ENCODE measurements at regions not wholly inside any gene's neighbourhood (a gene's known extent, or its start where the extent isn't known, plus 50 kb on each side); places are given as distances from the start of the nearest gene placed in this dataset.
"Not testable (repeated sequence)": the region's sequence is repeated elsewhere in the genome, so short reads cannot be mapped to it uniquely, and the experiment has no call there.

GRCh38 chr11:127941554-127941953 lies 645.8 kb downstream of the ETS1 start:
- not testable (repeated sequence) for H2AFZ ChIP-seq; H3K36me3 Mint-ChIP-seq (ENCODE audit: low read depth); H4K20me1 ChIP-seq (replicated peaks; ENCODE audit: insufficient read depth); H3K27me3 ChIP-seq (ENCODE audit: insufficient read depth); H3K4me3 Mint-ChIP-seq; H3K27ac Mint-ChIP-seq; H3K4me1 Mint-ChIP-seq; ATAC-seq; H3K4me2 ChIP-seq; H3K27ac ChIP-seq (ENCODE audit: low read depth); H3K4me3 ChIP-seq; H3K9me2 ChIP-seq (ENCODE audit: insufficient read depth); H3F3A ChIP-seq (replicated peaks; ENCODE audit: low read depth); H3K9me3 Mint-ChIP-seq; H3K27me3 Mint-ChIP-seq (ENCODE audit: insufficient read depth, low read depth, poor library complexity); H3K36me3 ChIP-seq (ENCODE audit: insufficient read depth); DNase-seq (ENCODE audit: low spot score); H3K79me2 ChIP-seq (replicated peaks; ENCODE audit: insufficient read depth); H3K4me1 ChIP-seq (ENCODE audit: insufficient read depth)

DNA sequence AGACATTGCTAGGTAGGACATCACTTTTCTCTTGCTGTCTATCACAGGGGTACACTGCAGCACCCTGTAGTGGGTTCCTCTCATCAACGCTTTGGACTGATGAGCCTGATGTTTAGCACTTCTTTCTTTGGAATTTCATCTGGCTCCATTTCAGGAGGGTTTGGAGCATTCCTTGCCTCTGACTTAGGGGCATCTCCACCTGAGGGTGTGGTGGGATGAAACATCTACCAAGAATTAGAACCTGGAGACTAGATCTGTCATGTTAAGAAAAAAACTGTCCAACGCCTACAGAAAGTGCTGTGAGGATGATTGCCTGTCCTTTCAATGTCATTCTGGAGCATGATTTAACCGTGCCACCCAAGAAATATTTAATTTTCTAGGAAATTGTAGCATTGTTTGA lies 648.4 kb downstream of the ETS1 start:
- Histone ChIP-seq H4K20me1 (replicated peaks; ENCODE audit: insufficient read depth) (no peaks in the 10 kb centered on the region), H3K4me3 (no peak overlapping the region), H3K4me2 (no peak overlapping the region), H3K9me2 (ENCODE audit: insufficient read depth) (peaks cover 9% of the 10 kb centered on the region; the same call in 1 of the 2 replicates), H3K36me3 (ENCODE audit: insufficient read depth) (no peaks in the 10 kb centered on the region), H3K27ac (ENCODE audit: low read depth) (no peak overlapping the region), H2AFZ (no peak overlapping the region), H3F3A (replicated peaks; ENCODE audit: low read depth) (no peaks in the 10 kb centered on the region), H3K79me2 (replicated peaks; ENCODE audit: insufficient read depth) (no peaks in the 10 kb centered on the region), H3K4me1 (ENCODE audit: insufficient read depth) (no peaks in the 10 kb centered on the region), H3K27me3 (ENCODE audit: insufficient read depth) (no peaks in the 10 kb centered on the region)
- no peak overlapping the region for H3K4me3 Mint-ChIP-seq
- H3K36me3 Mint-ChIP-seq (ENCODE audit: low read depth): no peaks in the 10 kb centered on the region
- no peak overlapping the region for H3K27ac Mint-ChIP-seq
- DNase-seq (ENCODE audit: low spot score) (no peak), ATAC-seq (no peak)
- H3K9me3 Mint-ChIP-seq: no peaks in the 10 kb centered on the region; the same call in 1 of the 3 replicates
- H3K4me1 Mint-ChIP-seq: no peaks in the 10 kb centered on the region
- no peak for TF ChIP-seq NANOG (IDR thresholded peaks at IDR 0.05; ENCODE audit: borderline replicate concordance)
- TF ChIP-seq STAT1 (IDR thresholded peaks at IDR 0.05; ENCODE audit: unreplicated experiment): no peak
- H3K27me3 Mint-ChIP-seq (ENCODE audit: insufficient read depth, low read depth, poor library complexity): no peaks in the 10 kb centered on the region

DNA sequence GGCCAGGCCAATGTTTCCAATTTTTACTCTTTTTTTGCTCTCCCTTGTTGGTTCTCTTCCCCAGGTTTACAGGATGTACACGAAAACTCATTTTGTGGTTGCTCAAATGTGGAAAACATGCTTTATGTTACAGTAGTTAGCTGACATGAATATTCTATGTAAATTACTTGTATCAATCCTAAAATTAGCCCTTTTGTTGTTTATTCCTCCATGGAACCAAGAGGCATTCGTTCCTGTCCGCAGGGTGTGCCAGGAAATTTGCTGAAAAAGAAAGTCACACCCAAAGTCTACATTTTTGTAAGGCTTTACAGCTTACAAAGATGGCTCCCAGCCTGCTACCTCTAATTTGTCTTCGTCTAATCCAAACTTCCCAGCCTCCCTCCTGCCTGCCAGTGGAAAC lies 652.3 kb downstream of the ETS1 start:
- H3K4me2 ChIP-seq: no peak overlapping the region
- H3K4me3 ChIP-seq: no peak overlapping the region
- H3K27ac ChIP-seq (ENCODE audit: low read depth): no peak overlapping the region
- DNase-seq (ENCODE audit: low spot score): no peak
- no peak overlapping the region; the same call in 1 of the 2 replicates for H2AFZ ChIP-seq
- no peaks in the 10 kb centered on the region for H3K27me3 ChIP-seq (ENCODE audit: insufficient read depth)
- H3K79me2 ChIP-seq (replicated peaks; ENCODE audit: insufficient read depth): no peaks in the 10 kb centered on the region
- Mint-ChIP-seq H3K9me3 (no peaks in the 10 kb centered on the region; the same call in 1 of the 3 replicates), H3K27ac (no peak overlapping the region), H3K36me3 (ENCODE audit: low read depth) (no peaks in the 10 kb centered on the region), H3K4me1 (no peaks in the 10 kb centered on the region), H3K27me3 (ENCODE audit: insufficient read depth, low read depth, poor library complexity) (no peaks in the 10 kb centered on the region), H3K4me3 (no peak overlapping the region)
- no peaks in the 10 kb centered on the region for H3K36me3 ChIP-seq (ENCODE audit: insufficient read depth)
- H3K4me1 ChIP-seq (ENCODE audit: insufficient read depth): no peaks in the 10 kb centered on the region
- H3F3A ChIP-seq (replicated peaks; ENCODE audit: low read depth): no peaks in the 10 kb centered on the region
- ATAC-seq: no peak
- no peaks in the 10 kb centered on the region for H4K20me1 ChIP-seq (replicated peaks; ENCODE audit: insufficient read depth)
- peaks cover 9% of the 10 kb centered on the region for H3K9me2 ChIP-seq (ENCODE audit: insufficient read depth)
- TF ChIP-seq STAT1 (IDR thresholded peaks at IDR 0.05; ENCODE audit: unreplicated experiment) (no peak), ZNF114 (CRISPR knock-in tag; IDR thresholded peaks at IDR 0.05) (no peak), EZH2phosphoT487 (IDR thresholded peaks at IDR 0.05; ENCODE audit: unreplicated experiment) (no peak), ZNF331 (CRISPR knock-in tag; IDR thresholded peaks at IDR 0.05; ENCODE audit: low read depth) (no peak), ZNF462 (CRISPR knock-in tag; IDR thresholded peaks at IDR 0.05) (no peak), CREB1 (CRISPR knock-in tag; IDR thresholded peaks at IDR 0.05; ENCODE audit: low read depth) (no peak), NANOG (IDR thresholded peaks at IDR 0.05; ENCODE audit: borderline replicate concordance) (no peak)
- TF ChIP-seq, protein P1, sequence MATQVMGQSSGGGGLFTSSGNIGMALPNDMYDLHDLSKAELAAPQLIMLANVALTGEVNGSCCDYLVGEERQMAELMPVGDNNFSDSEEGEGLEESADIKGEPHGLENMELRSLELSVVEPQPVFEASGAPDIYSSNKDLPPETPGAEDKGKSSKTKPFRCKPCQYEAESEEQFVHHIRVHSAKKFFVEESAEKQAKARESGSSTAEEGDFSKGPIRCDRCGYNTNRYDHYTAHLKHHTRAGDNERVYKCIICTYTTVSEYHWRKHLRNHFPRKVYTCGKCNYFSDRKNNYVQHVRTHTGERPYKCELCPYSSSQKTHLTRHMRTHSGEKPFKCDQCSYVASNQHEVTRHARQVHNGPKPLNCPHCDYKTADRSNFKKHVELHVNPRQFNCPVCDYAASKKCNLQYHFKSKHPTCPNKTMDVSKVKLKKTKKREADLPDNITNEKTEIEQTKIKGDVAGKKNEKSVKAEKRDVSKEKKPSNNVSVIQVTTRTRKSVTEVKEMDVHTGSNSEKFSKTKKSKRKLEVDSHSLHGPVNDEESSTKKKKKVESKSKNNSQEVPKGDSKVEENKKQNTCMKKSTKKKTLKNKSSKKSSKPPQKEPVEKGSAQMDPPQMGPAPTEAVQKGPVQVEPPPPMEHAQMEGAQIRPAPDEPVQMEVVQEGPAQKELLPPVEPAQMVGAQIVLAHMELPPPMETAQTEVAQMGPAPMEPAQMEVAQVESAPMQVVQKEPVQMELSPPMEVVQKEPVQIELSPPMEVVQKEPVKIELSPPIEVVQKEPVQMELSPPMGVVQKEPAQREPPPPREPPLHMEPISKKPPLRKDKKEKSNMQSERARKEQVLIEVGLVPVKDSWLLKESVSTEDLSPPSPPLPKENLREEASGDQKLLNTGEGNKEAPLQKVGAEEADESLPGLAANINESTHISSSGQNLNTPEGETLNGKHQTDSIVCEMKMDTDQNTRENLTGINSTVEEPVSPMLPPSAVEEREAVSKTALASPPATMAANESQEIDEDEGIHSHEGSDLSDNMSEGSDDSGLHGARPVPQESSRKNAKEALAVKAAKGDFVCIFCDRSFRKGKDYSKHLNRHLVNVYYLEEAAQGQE (IDR thresholded peaks at IDR 0.05; ENCODE audit: unreplicated experiment): no peak

All from GM23338 (cell line).